Stimulated activated CD8-positive, alpha-beta memory T cell treated with anti-CD3 and anti-CD28 coated beads, Interleukin-7, amount 100 ng/mL, for 24 hours (primary cell): ENCODE measurements at regions not wholly inside any gene's neighbourhood (a gene's known extent, or its start where the extent isn't known, plus 50 kb on each side); places are given as distances from the start of the nearest gene placed in this dataset.

Source experiments
- DNase-seq: peaks from one replicate; pipeline ENCODE4 v3.0.0-alpha.2; 2020; ENCODE audit warnings: low read depth

DNA sequence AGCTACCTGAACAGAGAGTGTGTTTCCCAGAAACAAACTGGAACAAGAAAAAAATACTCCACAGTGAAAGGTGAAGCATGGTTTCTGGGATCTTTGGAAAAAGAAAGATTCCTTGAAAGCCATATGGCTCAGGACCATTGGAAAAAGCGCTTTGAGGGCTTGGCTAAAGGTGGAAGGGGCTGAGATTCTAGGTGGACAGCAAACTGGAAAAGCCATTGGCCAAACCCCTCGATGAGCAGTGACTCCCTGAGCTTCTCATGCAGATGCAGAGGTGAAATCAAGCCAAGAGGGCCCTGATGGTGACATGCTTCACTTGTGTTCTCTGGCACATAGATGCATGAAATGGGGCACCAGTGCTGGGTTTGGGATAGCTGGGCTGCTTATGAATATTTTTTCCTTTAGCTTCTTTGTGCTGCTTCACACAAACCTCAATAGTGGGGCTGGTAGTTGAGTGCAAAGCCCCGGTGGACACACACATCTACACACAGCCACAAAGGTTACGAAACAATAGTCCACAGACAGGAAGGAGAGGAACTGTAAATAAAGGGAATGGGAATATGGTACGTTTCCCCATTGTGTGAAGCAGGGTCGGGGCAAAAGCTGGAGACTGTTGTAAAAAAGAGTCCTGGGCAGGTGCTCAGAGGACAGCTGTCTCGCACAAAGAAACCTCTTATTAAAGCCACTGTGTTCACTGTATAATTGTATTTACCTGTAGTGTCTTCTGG lies 117.8 kb downstream of the FOXA2 start:
- no peak for DNase-seq

GRCh38 chr20:22465622-22466446 lies 118.5 kb downstream of the FOXA2 start:
- DNase-seq, result no peak

DNA sequence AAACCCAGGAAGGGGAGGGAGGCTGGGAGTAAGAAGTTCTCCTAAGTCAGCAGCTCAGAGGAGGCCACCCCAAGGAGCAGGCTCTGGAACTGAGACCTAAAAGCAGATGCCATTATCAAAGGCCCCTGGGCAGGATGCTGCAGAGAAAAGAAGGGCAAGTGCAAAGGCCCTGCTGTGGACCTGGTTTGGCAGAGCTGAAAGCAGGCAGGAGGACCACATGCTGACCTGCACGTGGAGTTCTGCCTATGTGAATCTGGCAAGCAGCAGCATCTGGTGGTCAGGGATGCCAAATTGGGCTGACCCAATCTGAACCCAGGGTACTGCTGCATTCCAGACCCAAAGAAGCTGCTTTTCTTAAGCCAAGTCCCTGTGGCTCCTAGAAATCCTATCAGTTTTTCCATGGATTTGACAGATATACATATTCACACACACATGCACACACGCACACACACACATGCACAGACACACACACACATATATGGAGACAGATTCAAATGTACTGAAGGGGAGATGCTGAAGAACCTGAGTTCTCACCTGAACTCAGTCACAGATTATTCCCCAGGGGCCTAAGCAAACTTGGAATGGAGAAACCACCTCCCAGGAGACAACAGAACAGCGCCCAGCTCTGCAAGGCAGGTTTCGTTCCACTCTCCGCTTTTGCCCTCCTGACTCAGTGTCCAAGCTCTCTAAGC lies 119.9 kb downstream of the FOXA2 start:
- DNase-seq, result no peak

GRCh38 chr20:22462975-22463914 lies 121.1 kb downstream of the FOXA2 start:
- no peak for DNase-seq

GRCh38 chr20:22460803-22461202 lies 123.6 kb downstream of the FOXA2 start:
- no peak for DNase-seq

- DNase-seq, result no peak
These were observed 124.1 kb downstream of the FOXA2 start for GRCh38 chr20:22460231-22460630.

DNA sequence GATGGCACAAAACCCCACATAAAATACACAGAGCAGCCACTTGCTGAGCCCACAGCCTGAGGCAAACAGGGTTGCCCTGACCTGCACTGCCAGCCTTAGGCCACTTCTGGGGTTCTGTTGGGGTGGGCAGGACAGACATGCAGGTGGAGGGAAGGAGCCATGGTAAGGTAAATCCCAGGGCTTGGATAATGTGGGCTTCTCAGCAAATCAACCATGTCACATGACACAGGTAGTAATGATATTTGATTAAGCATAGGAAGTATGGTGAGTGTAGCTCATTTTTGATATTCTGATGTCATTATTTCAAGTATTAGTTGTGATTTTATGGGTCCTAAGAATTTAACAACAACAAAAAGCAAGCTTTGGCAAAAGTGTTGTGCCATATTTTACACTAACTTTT lies 124.6 kb downstream of the FOXA2 start:
- DNase-seq, result no peak

DNA sequence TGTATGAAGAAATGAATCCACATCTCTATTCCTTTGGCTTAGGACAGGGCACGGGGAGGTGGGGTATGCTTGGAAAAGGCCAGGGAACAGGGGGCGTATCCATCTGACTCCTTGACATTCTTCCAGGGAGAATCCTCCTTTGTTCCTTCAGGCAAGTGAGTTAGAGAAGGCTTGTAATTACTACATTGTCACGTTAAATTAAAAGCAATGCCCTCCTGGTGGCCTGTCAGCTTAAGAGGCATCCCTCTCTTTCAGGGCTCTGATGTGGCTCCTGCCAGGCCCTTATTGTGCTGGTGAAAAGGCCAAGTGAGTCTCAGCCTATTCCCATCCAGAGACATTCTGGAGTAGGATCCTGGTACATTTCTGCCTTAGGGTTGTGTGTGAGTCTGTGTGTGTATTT lies 128.3 kb downstream of the FOXA2 start:
- no peak for DNase-seq

- no peak for DNase-seq
These were observed 129.1 kb downstream of the FOXA2 start for GRCh38 chr20:22455259-22455658.

DNA sequence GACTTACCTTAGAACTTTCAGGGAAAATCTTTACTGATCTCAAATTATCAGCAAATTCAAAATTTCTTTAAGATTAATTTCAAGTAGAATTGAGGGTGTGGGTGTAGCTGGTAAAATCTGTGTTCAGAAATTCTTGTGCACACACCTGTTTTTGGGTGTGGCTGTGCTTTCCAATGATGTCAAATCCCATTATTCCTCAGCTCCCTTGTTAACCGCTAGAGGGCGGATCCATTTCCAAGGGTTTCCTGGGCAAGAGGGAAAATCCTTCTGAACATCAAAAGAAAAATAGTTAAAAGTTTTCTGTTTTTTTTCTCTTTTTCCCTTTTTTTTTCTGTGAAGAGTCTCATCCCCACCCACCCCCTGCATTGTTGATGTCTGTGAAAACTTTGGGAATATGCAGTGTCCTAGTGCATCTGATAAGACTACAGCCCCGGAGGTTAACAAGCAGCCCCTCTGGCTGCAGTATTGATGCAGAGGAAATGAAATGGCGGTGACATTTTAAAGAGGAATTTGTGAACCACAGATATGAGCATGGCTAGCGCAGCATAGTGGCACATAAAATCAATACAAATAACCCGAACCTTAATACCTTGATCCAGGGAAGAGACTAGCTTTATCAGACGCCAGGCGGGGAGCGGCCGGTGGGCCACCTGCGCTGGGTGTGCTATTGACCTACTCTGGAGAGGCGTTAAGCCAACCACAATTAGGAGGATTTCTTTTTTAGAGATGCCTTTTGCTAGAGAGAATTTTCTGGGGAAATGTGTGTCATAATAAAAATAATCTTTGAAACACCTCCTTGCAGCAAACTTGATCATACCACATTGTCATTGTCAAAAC lies 130.9 kb downstream of the FOXA2 start:
- no peak for DNase-seq

GRCh38 chr20:22452442-22453011 lies 131.8 kb downstream of the FOXA2 start:
- no peak for DNase-seq

GRCh38 chr20:22450537-22450936 lies 133.8 kb downstream of the FOXA2 start:
- DNase-seq, result no peak

- no peak for DNase-seq
These were observed 135.0 kb downstream of the FOXA2 start for GRCh38 chr20:22449188-22449973.

DNA sequence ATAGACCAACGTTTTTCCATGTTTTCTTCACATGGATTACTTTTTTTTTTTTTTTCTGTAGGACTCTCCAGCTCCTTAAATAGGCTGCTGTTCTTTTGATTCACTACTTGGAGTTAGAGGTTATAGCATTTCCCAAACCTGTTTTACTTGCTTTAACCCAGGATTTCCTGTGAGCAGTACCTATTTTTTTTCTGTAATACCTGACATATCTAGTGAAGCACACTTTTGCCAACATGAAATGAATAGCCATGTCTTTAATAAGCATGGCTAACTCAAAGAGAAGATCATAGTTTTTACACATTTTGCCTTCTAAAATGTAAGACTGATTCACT lies 137.0 kb downstream of the FOXA2 start:
- DNase-seq, result no peak

DNA sequence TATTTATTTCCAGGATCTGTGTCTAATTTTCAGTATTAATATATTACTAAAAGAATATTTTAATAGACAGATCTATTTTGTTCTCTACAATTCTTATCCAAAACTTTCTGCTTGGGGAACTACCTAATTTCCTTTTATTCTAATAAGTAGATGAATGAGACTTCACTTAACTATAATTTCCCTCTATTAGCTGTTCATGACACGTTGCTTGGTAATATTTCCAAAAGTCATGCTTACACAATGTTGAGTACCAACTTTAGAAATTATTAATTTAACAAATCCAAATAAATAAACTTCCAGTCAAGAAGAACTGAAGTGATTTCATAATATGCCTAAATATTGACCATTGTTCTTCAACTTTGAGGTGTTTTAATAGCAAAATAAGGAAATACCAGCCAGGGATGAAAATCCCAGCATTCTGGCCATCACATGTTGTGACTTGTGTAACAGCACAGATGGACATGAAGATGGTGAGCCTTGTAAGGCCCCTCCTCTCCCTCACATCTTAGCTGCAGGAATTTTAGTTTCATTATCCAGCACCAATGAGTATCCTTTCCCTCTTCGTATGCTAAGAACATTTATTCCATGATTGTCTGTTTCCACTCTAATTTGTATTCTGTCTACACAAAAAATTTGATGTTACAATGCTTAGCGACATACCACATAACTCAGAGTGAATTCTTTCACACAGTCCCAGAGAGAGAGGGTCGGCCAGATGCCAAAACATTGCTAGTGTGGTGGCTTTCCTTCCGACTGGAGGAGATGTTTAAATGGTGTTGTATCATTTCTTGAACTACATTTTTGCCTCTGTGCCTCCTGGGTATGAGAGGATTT lies 137.5 kb downstream of the FOXA2 start:
- DNase-seq, result no peak

DNA sequence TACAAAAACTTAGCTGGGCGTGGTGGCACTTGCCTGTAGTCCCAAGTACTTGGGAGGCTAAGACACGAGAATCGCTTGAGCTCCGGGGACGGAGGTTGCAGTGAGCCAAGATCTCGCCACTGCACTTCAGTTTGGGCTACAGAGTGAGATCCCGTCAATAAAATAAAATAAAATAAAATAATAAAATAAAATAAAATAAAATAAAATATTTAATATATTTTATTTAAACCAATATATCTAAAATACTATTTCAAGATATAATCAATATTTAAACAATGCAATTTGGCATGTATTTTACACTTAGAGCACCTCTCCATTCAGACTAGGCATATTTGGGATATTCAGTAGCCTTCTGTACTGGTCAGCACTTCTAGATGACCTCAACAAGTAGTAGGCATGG lies 142.1 kb downstream of the FOXA2 start:
- no peak for DNase-seq

GRCh38 chr20:22438926-22439325 lies 145.4 kb downstream of the FOXA2 start:
- no peak for DNase-seq

- DNase-seq, result no peak
These were observed 146.0 kb downstream of the FOXA2 start for GRCh38 chr20:22438346-22438745.

DNA sequence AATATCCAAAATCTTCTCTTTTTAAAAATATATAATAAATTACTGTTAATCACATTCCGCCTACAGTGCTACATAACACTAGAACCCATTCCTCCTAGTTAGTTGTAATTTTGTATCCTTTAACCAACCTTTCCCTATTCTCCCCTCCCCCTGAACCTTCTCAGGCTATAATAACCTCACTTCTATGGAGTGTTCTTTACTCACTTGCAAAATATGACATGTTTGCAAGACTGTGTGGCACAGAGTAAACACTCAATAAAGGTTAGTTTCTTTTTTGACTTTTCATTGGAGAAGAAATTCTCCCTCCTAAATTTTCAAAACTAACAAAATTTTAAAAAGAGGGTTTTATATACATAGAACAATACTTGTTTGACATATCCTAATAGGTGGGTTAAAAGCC lies 147.0 kb downstream of the FOXA2 start:
- DNase-seq, result no peak
